ENCODE measurements at regions not wholly inside any gene's neighbourhood (a gene's known extent, or its start where the extent isn't known, plus 50 kb on each side); places are given as distances from the start of the nearest gene placed in this dataset.
"Not testable (repeated sequence)": the region's sequence is repeated elsewhere in the genome, so short reads cannot be mapped to it uniquely, and the experiment has no call there.

DNA sequence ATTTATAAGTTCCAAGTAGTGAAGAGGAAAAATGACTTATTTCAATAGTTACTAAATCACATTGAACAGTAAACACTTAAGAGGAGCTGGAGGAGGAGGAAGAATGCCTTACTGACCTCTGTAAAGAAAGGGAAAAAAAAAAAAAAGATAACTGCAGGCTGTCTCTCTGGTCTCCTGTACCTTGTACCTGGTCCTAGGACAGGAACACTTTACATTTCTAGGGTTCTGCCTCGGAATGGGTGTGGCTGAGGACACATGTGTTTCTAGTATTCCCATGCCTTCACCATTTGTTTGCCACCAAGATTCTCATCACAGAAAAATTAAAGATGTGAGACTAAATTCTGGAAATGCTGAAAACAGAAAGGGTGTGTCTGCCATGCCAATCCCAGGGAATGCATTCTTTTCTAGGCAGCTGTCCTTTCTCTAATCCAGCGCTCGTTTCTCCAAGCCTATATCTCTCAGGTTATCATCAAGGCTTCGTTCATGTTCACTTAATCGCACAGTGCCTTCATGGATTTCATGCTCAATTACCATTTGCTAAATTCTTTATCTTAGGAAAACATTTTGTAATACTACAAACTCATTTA, 1208.3 kb downstream of the OTOL1 start (continued):
- no peak for TF ChIP-seq ZNF433 (tag by site-specific recombination; IDR thresholded peaks at IDR 0.05; ENCODE audit: low read depth)
- TF ChIP-seq SP7 (tag by site-specific recombination; IDR thresholded peaks at IDR 0.05): no peak
- no peak for TF ChIP-seq ZNF114 (tag by site-specific recombination; IDR thresholded peaks at IDR 0.05)
- no peak for TF ChIP-seq ZNF585B (tag by site-specific recombination; IDR thresholded peaks at IDR 0.05)
- no peak for TF ChIP-seq ZNF394 (tag by site-specific recombination; IDR thresholded peaks at IDR 0.05; ENCODE audit: borderline replicate concordance)
- TF ChIP-seq ZBTB20 (tag by site-specific recombination; IDR thresholded peaks at IDR 0.05): no peak
- TF ChIP-seq, protein P1, sequence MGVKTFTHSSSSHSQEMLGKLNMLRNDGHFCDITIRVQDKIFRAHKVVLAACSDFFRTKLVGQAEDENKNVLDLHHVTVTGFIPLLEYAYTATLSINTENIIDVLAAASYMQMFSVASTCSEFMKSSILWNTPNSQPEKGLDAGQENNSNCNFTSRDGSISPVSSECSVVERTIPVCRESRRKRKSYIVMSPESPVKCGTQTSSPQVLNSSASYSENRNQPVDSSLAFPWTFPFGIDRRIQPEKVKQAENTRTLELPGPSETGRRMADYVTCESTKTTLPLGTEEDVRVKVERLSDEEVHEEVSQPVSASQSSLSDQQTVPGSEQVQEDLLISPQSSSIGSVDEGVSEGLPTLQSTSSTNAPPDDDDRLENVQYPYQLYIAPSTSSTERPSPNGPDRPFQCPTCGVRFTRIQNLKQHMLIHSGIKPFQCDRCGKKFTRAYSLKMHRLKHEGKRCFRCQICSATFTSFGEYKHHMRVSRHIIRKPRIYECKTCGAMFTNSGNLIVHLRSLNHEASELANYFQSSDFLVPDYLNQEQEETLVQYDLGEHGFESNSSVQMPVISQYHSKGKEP (tag by site-specific recombination; IDR thresholded peaks at IDR 0.05): no peak

DNA sequence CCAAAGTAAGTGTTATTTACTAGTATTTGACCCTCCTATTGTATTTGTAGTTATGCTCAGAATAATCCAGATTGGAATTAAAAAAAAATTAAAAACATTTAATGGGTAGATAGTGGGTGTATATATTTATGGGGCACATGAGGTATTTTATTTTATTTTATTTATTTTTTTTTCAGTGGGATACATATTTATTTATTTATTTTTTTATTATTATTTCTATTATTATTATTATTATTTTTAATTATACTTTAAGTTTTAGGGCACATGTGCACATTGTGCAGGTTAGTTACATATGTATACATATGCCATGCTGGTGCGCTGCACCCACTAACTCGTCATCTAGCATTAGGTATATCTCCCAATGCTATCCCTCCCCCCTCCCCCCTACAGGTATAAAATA, 1211.8 kb downstream of the OTOL1 start:
- H3K4me3 ChIP-seq (ENCODE audit: low read depth, low read length); H3K9me3 ChIP-seq (ENCODE audit: control insufficient read depth, insufficient read depth, low read depth, low read length); POLR2A ChIA-PET; H3K27ac ChIP-seq (ENCODE audit: extremely low read depth, low read depth, low read length); H3K36me3 ChIP-seq (ENCODE audit: control insufficient read depth in 2 of 2, insufficient read depth in 1 of 2, low read length in 2 of 2); H3K4me1 ChIP-seq (ENCODE audit: control insufficient read depth, insufficient read depth, low read length); CTCF ChIA-PET: not testable (repeated sequence)

DNA sequence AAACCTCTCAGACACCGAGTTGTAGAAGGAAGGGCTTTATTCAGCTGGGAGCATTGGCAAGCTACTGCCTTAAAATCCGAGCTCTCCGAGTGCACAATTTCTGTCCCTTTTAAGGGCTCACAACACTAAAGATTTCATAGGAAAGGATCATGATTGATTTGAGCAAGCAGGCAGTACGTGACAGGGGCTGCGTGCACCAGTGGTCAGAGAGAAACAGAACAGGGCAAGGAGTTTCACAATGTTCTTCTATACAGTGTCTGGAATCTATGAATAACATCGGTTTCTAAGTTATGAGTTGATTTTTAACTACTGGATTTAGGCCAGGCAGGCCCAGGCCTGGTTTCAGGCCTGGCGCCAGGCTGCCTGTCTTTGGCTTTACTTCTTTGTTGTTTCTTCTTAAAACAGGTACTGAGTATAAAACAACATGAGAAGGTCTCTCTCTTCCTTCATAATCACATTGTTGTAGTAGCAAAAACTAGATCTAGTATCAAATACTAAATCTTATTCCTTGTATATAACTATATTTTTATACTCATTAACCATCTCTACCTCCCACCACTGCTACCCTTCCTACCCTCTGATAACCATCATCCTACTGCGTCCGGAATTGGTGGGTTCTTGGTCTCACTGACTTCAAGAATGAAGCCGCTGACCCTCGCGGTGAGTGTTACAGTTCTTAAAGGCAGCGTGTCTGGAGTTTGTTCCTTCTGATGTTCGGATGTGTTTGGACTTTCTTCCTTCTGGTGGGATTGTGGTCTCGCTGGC, 1212.5 kb downstream of the OTOL1 start:
- CTCF ChIA-PET; H3K27ac ChIP-seq (ENCODE audit: extremely low read depth, low read depth, low read length); H3K36me3 ChIP-seq (ENCODE audit: control insufficient read depth in 2 of 2, insufficient read depth in 1 of 2, low read length in 2 of 2); H3K4me1 ChIP-seq (ENCODE audit: control insufficient read depth, insufficient read depth, low read length); H3K4me3 ChIP-seq (ENCODE audit: low read depth, low read length); POLR2A ChIA-PET; H3K9me3 ChIP-seq (ENCODE audit: control insufficient read depth, insufficient read depth, low read depth, low read length): not testable (repeated sequence)

DNA sequence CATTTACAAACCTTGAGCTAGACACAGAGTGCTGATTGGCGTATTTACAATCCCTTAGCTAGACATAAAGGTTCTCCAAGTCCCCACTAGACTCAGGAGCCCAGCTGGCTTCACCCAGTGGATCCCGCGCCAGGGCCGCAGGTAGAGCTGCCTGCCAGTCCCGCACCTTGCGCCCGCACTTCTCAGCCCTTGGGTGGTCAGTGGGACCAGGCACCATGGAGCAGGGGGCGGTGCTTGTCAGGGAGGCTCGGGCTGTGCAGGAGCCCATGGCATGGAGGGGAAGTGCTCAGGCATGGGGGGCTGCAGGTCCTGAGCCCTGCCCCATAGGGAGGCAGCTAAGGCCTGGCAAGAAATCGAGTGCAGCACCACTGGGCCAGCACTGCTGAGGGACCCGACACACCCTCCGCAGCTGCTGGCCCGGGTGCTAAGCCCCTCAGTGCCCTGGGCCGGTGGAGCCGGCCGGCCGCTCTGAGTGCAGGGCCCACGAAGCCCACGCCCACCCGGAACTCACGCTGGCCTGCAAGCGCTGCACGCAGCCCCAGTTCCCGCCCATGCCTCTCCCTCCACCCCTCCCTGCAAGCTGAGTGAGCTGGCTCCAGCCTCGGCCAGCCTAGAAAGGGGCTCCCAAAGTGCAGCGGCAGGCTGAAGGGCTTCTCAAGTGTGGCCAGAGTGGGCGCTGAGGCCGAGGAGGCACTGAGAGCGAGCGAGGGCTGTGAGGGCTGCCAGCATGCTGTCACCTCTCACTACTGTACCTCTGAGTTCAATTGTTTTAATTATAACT, 1213.9 kb downstream of the OTOL1 start:
- Histone ChIP-seq H3K4me1 (ENCODE audit: control insufficient read depth, insufficient read depth, low read length) (no peaks in the 10 kb centered on the region), H3K27ac (ENCODE audit: extremely low read depth, low read depth, low read length) (no peak overlapping the region), H3K36me3 (ENCODE audit: control insufficient read depth in 2 of 2, insufficient read depth in 1 of 2, low read length in 2 of 2) (no peaks in the 10 kb centered on the region), H3K9me3 (ENCODE audit: control insufficient read depth, insufficient read depth, low read depth, low read length) (no peaks in the 10 kb centered on the region), H3K4me3 (ENCODE audit: low read depth, low read length) (no peak overlapping the region)
- ChIA-PET POLR2A (no interaction called here), CTCF (no interaction called here)
- TF ChIP-seq TRIM28 (IDR thresholded peaks at IDR 0.05; ENCODE audit: borderline replicate concordance, low read length) (no peak), ZNF311 (tag by site-specific recombination; IDR thresholded peaks at IDR 0.05; ENCODE audit: borderline replicate concordance) (no peak), ZNF324 (tag by site-specific recombination; IDR thresholded peaks at IDR 0.05) (no peak), MZF1 (tag by site-specific recombination; IDR thresholded peaks at IDR 0.05; ENCODE audit: borderline replicate concordance) (no peak), ZNF768 (tag by site-specific recombination; IDR thresholded peaks at IDR 0.05) (no peak), OVOL3 (tag by site-specific recombination; IDR thresholded peaks at IDR 0.05) (no peak), ZFHX2 (tag by site-specific recombination; conservative IDR thresholded peaks at IDR 0.05) (no peak), ZNF169 (tag by site-specific recombination; IDR thresholded peaks at IDR 0.05) (no peak)
- TF ChIP-seq, protein P2, sequence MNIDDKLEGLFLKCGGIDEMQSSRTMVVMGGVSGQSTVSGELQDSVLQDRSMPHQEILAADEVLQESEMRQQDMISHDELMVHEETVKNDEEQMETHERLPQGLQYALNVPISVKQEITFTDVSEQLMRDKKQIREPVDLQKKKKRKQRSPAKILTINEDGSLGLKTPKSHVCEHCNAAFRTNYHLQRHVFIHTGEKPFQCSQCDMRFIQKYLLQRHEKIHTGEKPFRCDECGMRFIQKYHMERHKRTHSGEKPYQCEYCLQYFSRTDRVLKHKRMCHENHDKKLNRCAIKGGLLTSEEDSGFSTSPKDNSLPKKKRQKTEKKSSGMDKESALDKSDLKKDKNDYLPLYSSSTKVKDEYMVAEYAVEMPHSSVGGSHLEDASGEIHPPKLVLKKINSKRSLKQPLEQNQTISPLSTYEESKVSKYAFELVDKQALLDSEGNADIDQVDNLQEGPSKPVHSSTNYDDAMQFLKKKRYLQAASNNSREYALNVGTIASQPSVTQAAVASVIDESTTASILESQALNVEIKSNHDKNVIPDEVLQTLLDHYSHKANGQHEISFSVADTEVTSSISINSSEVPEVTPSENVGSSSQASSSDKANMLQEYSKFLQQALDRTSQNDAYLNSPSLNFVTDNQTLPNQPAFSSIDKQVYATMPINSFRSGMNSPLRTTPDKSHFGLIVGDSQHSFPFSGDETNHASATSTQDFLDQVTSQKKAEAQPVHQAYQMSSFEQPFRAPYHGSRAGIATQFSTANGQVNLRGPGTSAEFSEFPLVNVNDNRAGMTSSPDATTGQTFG (tag by site-specific recombination; IDR thresholded peaks at IDR 0.05; ENCODE audit: borderline replicate concordance): no peak
- TF ChIP-seq, protein P3, sequence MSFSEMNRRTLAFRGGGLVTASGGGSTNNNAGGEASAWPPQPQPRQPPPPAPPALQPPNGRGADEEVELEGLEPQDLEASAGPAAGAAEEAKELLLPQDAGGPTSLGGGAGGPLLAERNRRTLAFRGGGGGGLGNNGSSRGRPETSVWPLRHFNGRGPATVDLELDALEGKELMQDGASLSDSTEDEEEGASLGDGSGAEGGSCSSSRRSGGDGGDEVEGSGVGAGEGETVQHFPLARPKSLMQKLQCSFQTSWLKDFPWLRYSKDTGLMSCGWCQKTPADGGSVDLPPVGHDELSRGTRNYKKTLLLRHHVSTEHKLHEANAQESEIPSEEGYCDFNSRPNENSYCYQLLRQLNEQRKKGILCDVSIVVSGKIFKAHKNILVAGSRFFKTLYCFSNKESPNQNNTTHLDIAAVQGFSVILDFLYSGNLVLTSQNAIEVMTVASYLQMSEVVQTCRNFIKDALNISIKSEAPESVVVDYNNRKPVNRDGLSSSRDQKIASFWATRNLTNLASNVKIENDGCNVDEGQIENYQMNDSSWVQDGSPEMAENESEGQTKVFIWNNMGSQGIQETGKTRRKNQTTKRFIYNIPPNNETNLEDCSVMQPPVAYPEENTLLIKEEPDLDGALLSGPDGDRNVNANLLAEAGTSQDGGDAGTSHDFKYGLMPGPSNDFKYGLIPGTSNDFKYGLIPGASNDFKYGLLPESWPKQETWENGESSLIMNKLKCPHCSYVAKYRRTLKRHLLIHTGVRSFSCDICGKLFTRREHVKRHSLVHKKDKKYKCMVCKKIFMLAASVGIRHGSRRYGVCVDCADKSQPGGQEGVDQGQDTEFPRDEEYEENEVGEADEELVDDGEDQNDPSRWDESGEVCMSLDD (tag by site-specific recombination; IDR thresholded peaks at IDR 0.05): no peak
- TF ChIP-seq, protein P4, sequence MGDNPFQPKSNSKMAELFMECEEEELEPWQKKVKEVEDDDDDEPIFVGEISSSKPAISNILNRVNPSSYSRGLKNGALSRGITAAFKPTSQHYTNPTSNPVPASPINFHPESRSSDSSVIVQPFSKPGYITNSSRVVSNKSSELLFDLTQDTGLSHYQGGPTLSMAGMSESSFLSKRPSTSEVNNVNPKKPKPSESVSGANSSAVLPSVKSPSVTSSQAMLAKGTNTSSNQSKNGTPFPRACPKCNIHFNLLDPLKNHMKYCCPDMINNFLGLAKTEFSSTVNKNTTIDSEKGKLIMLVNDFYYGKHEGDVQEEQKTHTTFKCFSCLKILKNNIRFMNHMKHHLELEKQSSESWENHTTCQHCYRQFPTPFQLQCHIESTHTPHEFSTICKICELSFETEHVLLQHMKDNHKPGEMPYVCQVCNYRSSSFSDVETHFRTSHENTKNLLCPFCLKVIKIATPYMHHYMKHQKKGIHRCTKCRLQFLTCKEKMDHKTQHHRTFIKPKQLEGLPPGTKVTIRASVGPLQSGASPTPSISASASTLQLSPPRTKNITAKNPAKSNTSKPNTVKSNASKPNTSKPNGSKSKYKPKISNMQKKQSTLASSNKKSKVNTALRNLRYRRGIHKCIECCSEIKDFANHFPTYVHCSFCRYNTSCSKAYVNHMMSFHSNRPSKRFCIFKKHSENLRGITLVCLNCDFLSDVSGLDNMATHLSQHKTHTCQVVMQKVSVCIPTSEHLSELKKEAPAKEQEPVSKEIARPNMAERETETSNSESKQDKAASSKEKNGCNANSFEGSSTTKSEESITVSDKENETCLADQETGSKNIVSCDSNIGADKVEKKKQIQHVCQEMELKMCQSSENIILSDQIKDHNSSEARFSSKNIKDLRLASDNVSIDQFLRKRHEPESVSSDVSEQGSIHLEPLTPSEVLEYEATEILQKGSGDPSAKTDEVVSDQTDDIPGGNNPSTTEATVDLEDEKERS (tag by site-specific recombination; IDR thresholded peaks at IDR 0.05): no peak
